Ishikawa (cell line): ENCODE measurements at regions not wholly inside any gene's neighbourhood (a gene's known extent, or its start where the extent isn't known, plus 50 kb on each side); places are given as distances from the start of the nearest gene placed in this dataset.

ENCODE experiments used
- CEBPB ChIP-seq: IDR thresholded peaks from 2 replicates; pipeline ENCODE4 v1.6.1; 2012
- CREB1 ChIP-seq: IDR thresholded peaks from 2 replicates; pipeline ENCODE4 v1.6.1; 2012; ENCODE audit warnings: low read depth
- EGR1 ChIP-seq: IDR thresholded peaks from 2 replicates; pipeline ENCODE4 v1.6.1; 2012
- EP300 ChIP-seq: IDR thresholded peaks from 2 replicates; pipeline ENCODE4 v1.6.1; 2012; ENCODE audit warnings: borderline replicate concordance
- FOXM1 ChIP-seq: IDR thresholded peaks from 2 replicates; pipeline ENCODE4 v1.6.1; 2012; ENCODE audit warnings: low read depth, borderline replicate concordance
- NFIC ChIP-seq: IDR thresholded peaks from 2 replicates; pipeline ENCODE4 v1.6.1; 2012
- RAD21 ChIP-seq: IDR thresholded peaks from 2 replicates; pipeline ENCODE4 v1.6.1; 2012; ENCODE audit warnings: low read depth
- TAF1 ChIP-seq: IDR thresholded peaks from 2 replicates; pipeline ENCODE4 v1.6.1; 2012; ENCODE audit warnings: low read depth, mild to moderate bottlenecking
- TCF12 ChIP-seq: IDR thresholded peaks from 2 replicates; pipeline ENCODE4 v1.6.1; 2012; ENCODE audit warnings: low read depth
- TEAD4 ChIP-seq: IDR thresholded peaks from 2 replicates; pipeline ENCODE4 v1.6.1; 2012
- YY1 ChIP-seq: IDR thresholded peaks from 2 replicates; pipeline ENCODE4 v1.6.1; 2012; ENCODE audit warnings: low read depth
- ZBTB7A ChIP-seq: IDR thresholded peaks from 2 replicates; pipeline ENCODE4 v1.6.1; 2012; ENCODE audit warnings: low read depth
- TF ChIP-seq, protein P1 (sequence below): IDR thresholded peaks from 2 replicates; pipeline ENCODE4 v1.6.1; 2012
- TF ChIP-seq, protein P2 (sequence below): IDR thresholded peaks from 2 replicates; pipeline ENCODE4 v1.6.1; 2012; ENCODE audit warnings: low read depth, mild to moderate bottlenecking
- TF ChIP-seq, protein P3 (sequence below): IDR thresholded peaks from 2 replicates; pipeline ENCODE4 v1.6.1; 2012

DNA sequence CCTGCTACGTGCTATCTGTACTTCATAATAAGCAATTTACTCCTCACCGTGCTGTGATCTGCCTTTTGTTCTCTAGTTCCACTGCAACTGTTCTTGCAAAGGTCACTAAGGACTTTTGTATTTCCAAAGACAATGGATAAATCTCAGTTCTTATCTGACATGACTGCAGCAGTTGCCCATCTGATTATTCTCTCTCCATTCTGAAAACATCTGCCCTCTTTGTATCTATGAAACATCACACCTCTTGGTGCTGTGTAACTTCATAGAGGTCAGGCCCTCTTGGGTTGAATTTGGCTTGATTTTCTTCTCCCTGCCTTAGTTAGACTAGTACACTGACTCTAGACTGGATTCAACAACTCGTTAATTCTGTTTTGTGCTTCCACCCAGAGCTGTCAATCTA lies 319.6 kb downstream of the BTG1 start:
- no peak for TF ChIP-seq TEAD4
- no peak for TF ChIP-seq TCF12
- TF ChIP-seq YY1, result no peak
- TF ChIP-seq CEBPB, result no peak
- TF ChIP-seq, protein P1, sequence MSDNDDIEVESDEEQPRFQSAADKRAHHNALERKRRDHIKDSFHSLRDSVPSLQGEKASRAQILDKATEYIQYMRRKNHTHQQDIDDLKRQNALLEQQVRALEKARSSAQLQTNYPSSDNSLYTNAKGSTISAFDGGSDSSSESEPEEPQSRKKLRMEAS, result no peak

DNA sequence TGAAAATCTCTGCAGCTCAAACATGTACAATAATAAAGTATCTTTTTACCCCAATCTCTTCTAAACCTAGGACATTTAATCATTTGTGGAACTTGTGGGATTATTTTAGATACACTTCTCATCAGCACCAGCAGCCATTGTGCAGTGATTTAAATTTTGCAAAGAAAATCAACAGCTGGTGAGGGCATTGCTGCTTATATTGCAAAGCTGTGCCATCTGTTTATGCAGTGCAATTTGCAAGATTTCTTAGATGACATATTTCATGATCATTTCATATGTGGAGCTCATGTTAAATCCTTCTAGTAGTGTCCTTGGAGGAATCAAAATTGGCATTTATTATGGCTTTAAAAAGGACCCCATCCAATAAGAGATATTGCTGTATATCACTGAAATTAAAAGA lies 320.7 kb downstream of the BTG1 start:
- TF ChIP-seq TAF1 (no peak), EP300 (no peak)

DNA sequence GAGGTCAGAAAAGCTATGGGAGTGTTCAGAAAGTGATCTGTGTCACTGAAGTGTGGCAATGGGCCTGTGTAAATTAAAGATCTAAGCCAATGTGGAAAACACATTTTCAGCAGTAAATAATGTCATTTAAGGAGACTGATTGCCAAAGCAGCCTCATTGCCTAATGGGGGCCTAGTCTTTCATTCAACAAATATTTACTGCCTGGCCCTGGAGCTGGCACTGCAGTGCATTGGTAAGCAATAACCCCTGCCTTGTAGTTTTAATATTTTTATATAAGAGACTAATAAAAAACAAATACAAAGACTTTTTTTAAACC lies 326.6 kb downstream of the BTG1 start:
- TF ChIP-seq CEBPB, result no peak
- TF ChIP-seq RAD21, result no peak
- TF ChIP-seq, protein P1, result no peak
- no peak for TF ChIP-seq TCF12
- TF ChIP-seq ZBTB7A, result no peak
- TF ChIP-seq FOXM1, result no peak
- TF ChIP-seq, protein P2, sequence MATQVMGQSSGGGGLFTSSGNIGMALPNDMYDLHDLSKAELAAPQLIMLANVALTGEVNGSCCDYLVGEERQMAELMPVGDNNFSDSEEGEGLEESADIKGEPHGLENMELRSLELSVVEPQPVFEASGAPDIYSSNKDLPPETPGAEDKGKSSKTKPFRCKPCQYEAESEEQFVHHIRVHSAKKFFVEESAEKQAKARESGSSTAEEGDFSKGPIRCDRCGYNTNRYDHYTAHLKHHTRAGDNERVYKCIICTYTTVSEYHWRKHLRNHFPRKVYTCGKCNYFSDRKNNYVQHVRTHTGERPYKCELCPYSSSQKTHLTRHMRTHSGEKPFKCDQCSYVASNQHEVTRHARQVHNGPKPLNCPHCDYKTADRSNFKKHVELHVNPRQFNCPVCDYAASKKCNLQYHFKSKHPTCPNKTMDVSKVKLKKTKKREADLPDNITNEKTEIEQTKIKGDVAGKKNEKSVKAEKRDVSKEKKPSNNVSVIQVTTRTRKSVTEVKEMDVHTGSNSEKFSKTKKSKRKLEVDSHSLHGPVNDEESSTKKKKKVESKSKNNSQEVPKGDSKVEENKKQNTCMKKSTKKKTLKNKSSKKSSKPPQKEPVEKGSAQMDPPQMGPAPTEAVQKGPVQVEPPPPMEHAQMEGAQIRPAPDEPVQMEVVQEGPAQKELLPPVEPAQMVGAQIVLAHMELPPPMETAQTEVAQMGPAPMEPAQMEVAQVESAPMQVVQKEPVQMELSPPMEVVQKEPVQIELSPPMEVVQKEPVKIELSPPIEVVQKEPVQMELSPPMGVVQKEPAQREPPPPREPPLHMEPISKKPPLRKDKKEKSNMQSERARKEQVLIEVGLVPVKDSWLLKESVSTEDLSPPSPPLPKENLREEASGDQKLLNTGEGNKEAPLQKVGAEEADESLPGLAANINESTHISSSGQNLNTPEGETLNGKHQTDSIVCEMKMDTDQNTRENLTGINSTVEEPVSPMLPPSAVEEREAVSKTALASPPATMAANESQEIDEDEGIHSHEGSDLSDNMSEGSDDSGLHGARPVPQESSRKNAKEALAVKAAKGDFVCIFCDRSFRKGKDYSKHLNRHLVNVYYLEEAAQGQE, result no peak

DNA sequence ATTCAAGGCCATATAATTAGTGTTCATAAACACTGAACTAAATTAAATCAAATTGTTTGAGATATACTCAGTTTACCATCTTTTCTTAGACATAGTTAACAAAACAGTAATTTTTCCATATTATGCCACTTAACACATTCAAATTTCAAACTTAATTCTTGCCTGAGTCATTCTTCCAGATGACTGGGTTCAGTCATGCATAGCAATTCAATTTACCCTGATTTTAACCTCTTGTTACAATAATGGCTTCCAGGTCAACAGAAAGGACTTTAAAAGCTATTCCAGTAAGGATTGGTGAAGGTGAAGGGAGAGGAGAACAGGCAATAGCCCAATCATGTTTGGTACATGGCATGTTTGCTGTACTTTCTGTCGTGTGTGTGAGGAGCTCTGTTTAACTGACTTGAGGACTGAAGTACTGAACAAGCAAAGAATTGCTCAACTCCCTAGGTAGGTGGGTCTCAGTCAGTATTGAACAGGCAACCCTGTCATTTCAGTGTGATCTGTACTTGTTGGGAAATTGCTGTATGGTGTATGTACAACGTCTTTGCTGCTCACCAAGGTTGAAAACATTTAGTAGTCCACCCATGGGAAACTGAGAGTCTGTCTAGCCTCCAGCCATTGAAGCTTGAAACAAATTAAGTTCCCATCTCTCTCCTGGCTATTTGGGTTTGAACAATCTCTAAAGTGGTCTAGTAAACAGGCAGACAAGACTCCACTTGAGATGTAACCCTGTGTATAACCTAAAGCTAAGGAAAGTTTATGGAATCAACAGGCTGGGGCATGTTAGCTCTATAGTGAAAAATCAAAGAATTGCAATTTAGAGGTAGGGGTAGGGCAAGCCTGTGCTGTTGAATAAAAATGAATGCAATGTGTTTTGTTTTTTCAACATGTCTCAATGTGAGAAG lies 327.2 kb downstream of the BTG1 start:
- TF ChIP-seq, protein P2, result no peak
- no peak for TF ChIP-seq TAF1
- no peak for TF ChIP-seq EGR1
- no peak for TF ChIP-seq TCF12
- no peak for TF ChIP-seq TEAD4
- no peak for TF ChIP-seq CEBPB
- no peak for TF ChIP-seq FOXM1

DNA sequence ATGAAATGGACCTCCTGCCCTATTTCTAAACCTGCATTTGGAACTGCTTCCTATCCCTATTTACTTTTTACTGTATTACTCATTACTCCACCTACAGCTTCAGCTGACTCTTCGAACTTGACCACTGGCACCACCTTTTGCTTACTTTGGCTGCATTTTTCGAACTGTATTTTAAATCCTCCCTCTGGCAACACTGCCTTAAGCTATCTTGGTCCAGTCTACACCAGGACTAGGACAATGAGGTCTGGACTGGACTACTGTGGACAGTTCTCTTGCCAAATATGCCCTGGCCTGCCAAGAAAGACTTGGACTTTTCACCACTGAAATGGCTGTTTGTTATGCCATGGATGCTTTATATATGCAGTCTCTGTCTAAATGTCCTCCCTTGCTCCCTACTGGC lies 328.1 kb downstream of the BTG1 start:
- TF ChIP-seq, protein P2, result no peak
- TF ChIP-seq YY1 (no peak), TEAD4 (no peak), TAF1 (no peak), TCF12 (no peak), NFIC (no peak), RAD21 (no peak), EP300 (no peak), CEBPB (no peak), CREB1 (no peak)
- TF ChIP-seq, protein P1, result no peak

DNA sequence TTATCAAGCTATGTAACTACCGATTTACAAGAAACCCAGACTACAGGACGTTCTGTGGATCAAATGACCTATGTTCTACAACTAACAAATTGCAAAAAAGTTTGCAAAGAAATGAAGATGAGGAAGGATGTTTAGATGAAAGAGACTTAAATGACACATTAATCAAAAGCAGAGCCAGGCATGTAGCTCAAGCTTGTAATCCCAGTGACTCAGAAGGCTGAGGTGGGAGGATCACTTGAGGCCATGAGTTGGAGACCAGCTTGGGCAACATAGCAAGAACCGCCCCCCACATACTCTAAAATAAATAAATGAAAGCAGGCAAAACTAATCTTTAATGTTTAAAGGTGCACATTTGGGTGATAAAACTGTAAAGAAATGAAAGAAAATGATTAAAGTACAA lies 331.9 kb downstream of the BTG1 start:
- TF ChIP-seq, protein P1, result no peak
- TF ChIP-seq NFIC (no peak), ZBTB7A (no peak), YY1 (no peak), TEAD4 (no peak), TAF1 (no peak), RAD21 (no peak), EP300 (no peak)
- TF ChIP-seq, protein P3, sequence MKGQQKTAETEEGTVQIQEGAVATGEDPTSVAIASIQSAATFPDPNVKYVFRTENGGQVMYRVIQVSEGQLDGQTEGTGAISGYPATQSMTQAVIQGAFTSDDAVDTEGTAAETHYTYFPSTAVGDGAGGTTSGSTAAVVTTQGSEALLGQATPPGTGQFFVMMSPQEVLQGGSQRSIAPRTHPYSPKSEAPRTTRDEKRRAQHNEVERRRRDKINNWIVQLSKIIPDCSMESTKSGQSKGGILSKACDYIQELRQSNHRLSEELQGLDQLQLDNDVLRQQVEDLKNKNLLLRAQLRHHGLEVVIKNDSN, result no peak
- TF ChIP-seq, protein P2, result no peak
